SK-MEL-5 (cell line): ENCODE measurements at regions not wholly inside any gene's neighbourhood (a gene's known extent, or its start where the extent isn't known, plus 50 kb on each side); places are given as distances from the start of the nearest gene placed in this dataset.

Source experiments
- DNase-seq: peaks from one replicate; pipeline ENCODE4 v3.0.0-alpha.2; 2016; ENCODE audit warnings: low read depth, low spot score
- in situ Hi-C: cut with HindIII; loops from 2 replicates; pipeline ENCODE4 v1.10.0; 2016; ENCODE audit warnings: low sequenced_read_pairs, high pct_unique_total_duplicates, low pct_unique_long_range_greater_than_20kb

GRCh38 chr12:60853407-60853806 is 1257.6 kb downstream of the SLC16A7 start:
- no peak for DNase-seq
- in situ Hi-C loops: no loop called here

- in situ Hi-C loops: no loop called here
- no peak for DNase-seq
Measured at GRCh38 chr12:60863421-60863820, 1267.6 kb downstream of the SLC16A7 start.

GRCh38 chr12:60872219-60872618 is 1276.4 kb downstream of the SLC16A7 start:
- in situ Hi-C loops: no loop called here

GRCh38 chr12:60872850-60873713 is 1277.3 kb downstream of the SLC16A7 start:
- in situ Hi-C loops: no loop called here
- no peak for DNase-seq

More at GRCh38 chr12:60872219-60872618, 1276.4 kb downstream of the SLC16A7 start:
- no peak for DNase-seq

GRCh38 chr12:60874091-60874490 is 1278.3 kb downstream of the SLC16A7 start:
- DNase-seq: no peak
- in situ Hi-C loops: no loop called here

GRCh38 chr12:60920841-60921495 is 1325.1 kb downstream of the SLC16A7 start:
- no peak for DNase-seq
- in situ Hi-C loops: no loop called here

GRCh38 chr12:60921541-60921940 is 1325.7 kb downstream of the SLC16A7 start:
- no peak for DNase-seq
- in situ Hi-C loops: no loop called here

- no peak for DNase-seq
- in situ Hi-C loops: no loop called here
Measured at GRCh38 chr12:60926256-60926655, 1330.4 kb downstream of the SLC16A7 start.

GRCh38 chr12:60930151-60930550 is 1330.1 kb upstream of the USP15 start:
- in situ Hi-C loops: no loop called here
- DNase-seq: no peak

GRCh38 chr12:60935981-60936761 is 1324.0 kb upstream of the USP15 start:
- in situ Hi-C loops: no loop called here
- no peak for DNase-seq

GRCh38 chr12:60947533-60947932 is 1312.7 kb upstream of the USP15 start:
- DNase-seq: no peak
- in situ Hi-C loops: no loop called here

GRCh38 chr12:60967128-60967527 is 1293.1 kb upstream of the USP15 start:
- no peak for DNase-seq
- in situ Hi-C loops: no loop called here

GRCh38 chr12:60977966-60978365 is 1282.2 kb upstream of the USP15 start:
- in situ Hi-C loops: no loop called here
- DNase-seq: peak; percentile 51

GRCh38 chr12:60980558-60980957 is 1279.6 kb upstream of the USP15 start:
- no peak for DNase-seq
- in situ Hi-C loops: no loop called here

GRCh38 chr12:60981473-60981872 is 1278.7 kb upstream of the USP15 start:
- in situ Hi-C loops: no loop called here

GRCh38 chr12:60992087-60992486 is 1268.1 kb upstream of the USP15 start:
- in situ Hi-C loops: no loop called here

More at GRCh38 chr12:60981473-60981872, 1278.7 kb upstream of the USP15 start:
- no peak for DNase-seq

GRCh38 chr12:60995256-60995825 is 1264.9 kb upstream of the USP15 start:
- DNase-seq: no peak
- in situ Hi-C loops: no loop called here

More at GRCh38 chr12:60992087-60992486, 1268.1 kb upstream of the USP15 start:
- no peak for DNase-seq

- in situ Hi-C loops: no loop called here
Measured at GRCh38 chr12:60997869-60998378, 1262.3 kb upstream of the USP15 start.

More at GRCh38 chr12:60997869-60998378, 1262.3 kb upstream of the USP15 start:
- DNase-seq: no peak
